ENCODE measurements at regions not wholly inside any gene's neighbourhood (a gene's known extent, or its start where the extent isn't known, plus 50 kb on each side); places are given as distances from the start of the nearest gene placed in this dataset.

GRCh38 chr22:48699511-48699910 is 1128.2 kb downstream of the BRD1 start:
- Histone ChIP-seq H3K27ac (ENCODE audit: low read depth, low read length) (no peak overlapping the region), H3K27me3 (ENCODE audit: control insufficient read depth, low read length) (no peaks in the 10 kb centered on the region), H3K36me3 (ENCODE audit: control insufficient read depth, low read length) (no peaks in the 10 kb centered on the region), H3K9me2 (replicated peaks; ENCODE audit: control insufficient read depth, low read length) (no peaks in the 10 kb centered on the region), H3F3A (ENCODE audit: control insufficient read depth, insufficient read depth) (no peaks in the 10 kb centered on the region), H3K4me3 (ENCODE audit: low read length) (no peak overlapping the region), H3K79me2 (ENCODE audit: control insufficient read depth, low read length) (no peaks in the 10 kb centered on the region), H3K4me1 (ENCODE audit: control insufficient read depth, low read length) (no peaks in the 10 kb centered on the region), H3K4me2 (ENCODE audit: low read length) (no peak overlapping the region), H3K9me3 (ENCODE audit: control insufficient read depth, insufficient read depth, low read length) (no peaks in the 10 kb centered on the region), H4K20me1 (ENCODE audit: control insufficient read depth, insufficient read depth, low read depth, low read length) (no peaks in the 10 kb centered on the region)
- TF ChIP-seq EZH2phosphoT487 (IDR thresholded peaks at IDR 0.05; ENCODE audit: borderline replicate concordance, low read length), result no peak
- TF ChIP-seq CTCF (IDR thresholded peaks at IDR 0.05; ENCODE audit: low read depth, low read length, poor library complexity, severe bottlenecking), result no peak

GRCh38 chr22:48698618-48699017 is 1129.1 kb downstream of the BRD1 start:
- H3K27ac ChIP-seq (ENCODE audit: low read depth, low read length), result no peak overlapping the region
- TF ChIP-seq EZH2phosphoT487 (IDR thresholded peaks at IDR 0.05; ENCODE audit: borderline replicate concordance, low read length) (no peak), CTCF (IDR thresholded peaks at IDR 0.05; ENCODE audit: low read depth, low read length, poor library complexity, severe bottlenecking) (no peak)
- H3K79me2 ChIP-seq (ENCODE audit: control insufficient read depth, low read length), result no peaks in the 10 kb centered on the region
- no peaks in the 10 kb centered on the region for H3K27me3 ChIP-seq (ENCODE audit: control insufficient read depth, low read length)
- H3K4me1 ChIP-seq (ENCODE audit: control insufficient read depth, low read length), result no peaks in the 10 kb centered on the region
- no peaks in the 10 kb centered on the region for H3K36me3 ChIP-seq (ENCODE audit: control insufficient read depth, low read length)
- no peak overlapping the region for H3K4me3 ChIP-seq (ENCODE audit: low read length)
- H4K20me1 ChIP-seq (ENCODE audit: control insufficient read depth, insufficient read depth, low read depth, low read length), result no peaks in the 10 kb centered on the region
- no peaks in the 10 kb centered on the region for H3F3A ChIP-seq (ENCODE audit: control insufficient read depth, insufficient read depth)
- no peak overlapping the region for H3K4me2 ChIP-seq (ENCODE audit: low read length)
- H3K9me3 ChIP-seq (ENCODE audit: control insufficient read depth, insufficient read depth, low read length), result no peaks in the 10 kb centered on the region
- no peaks in the 10 kb centered on the region for H3K9me2 ChIP-seq (replicated peaks; ENCODE audit: control insufficient read depth, low read length)

GRCh38 chr22:48697694-48698276 is 1129.9 kb downstream of the BRD1 start:
- Histone ChIP-seq H3F3A (ENCODE audit: control insufficient read depth, insufficient read depth) (no peaks in the 10 kb centered on the region), H3K79me2 (ENCODE audit: control insufficient read depth, low read length) (no peaks in the 10 kb centered on the region), H3K9me3 (ENCODE audit: control insufficient read depth, insufficient read depth, low read length) (no peaks in the 10 kb centered on the region), H3K36me3 (ENCODE audit: control insufficient read depth, low read length) (no peaks in the 10 kb centered on the region), H3K4me1 (ENCODE audit: control insufficient read depth, low read length) (no peaks in the 10 kb centered on the region), H3K4me2 (ENCODE audit: low read length) (no peak overlapping the region), H3K9me2 (replicated peaks; ENCODE audit: control insufficient read depth, low read length) (no peaks in the 10 kb centered on the region), H3K4me3 (ENCODE audit: low read length) (no peak overlapping the region), H3K27ac (ENCODE audit: low read depth, low read length) (no peak overlapping the region), H3K27me3 (ENCODE audit: control insufficient read depth, low read length) (no peaks in the 10 kb centered on the region), H4K20me1 (ENCODE audit: control insufficient read depth, insufficient read depth, low read depth, low read length) (no peaks in the 10 kb centered on the region)
- TF ChIP-seq CTCF (IDR thresholded peaks at IDR 0.05; ENCODE audit: low read depth, low read length, poor library complexity, severe bottlenecking), result no peak
- TF ChIP-seq EZH2phosphoT487 (IDR thresholded peaks at IDR 0.05; ENCODE audit: borderline replicate concordance, low read length), result no peak
